ENCODE measurements at regions not wholly inside any gene's neighbourhood (a gene's known extent, or its start where the extent isn't known, plus 50 kb on each side); places are given as distances from the start of the nearest gene placed in this dataset.

DNA sequence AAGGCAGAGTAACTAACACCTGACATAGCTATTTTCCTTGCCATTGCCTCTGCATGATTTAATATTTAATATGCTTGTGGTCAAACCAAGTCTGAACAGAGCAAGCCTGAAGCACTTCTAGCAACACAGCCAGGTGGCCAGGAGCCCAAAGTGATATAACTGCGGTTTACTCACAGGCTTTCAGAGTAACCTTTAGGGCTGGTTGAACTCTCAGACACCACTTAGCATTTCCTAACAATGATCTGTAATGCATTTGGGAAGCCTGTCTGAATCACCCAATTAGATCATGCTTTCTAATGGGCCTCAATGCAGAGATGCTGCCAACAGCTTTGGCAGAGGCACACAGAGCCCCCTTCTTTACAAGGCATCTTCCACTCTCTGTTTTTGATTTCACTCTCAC is 96.1 kb downstream of the FDX1 start:
- intact Hi-C loops (cut with DNase I; ENCODE audit: low total_unique reads) = no loop called here
- WGBS, 2 donors = 0 to 10% methylated on average over 1 of the region's 1 CpG
- H3K4me3 ChIP-seq (ENCODE audit: low read depth, poor library complexity, severe bottlenecking) = no peak overlapping the region
- DNase-seq (ENCODE audit: low spot score in 2 of 2) = peak in 1 of 2 donors; percentile 53
- no peak for TF ChIP-seq POLR2A (IDR thresholded peaks at IDR 0.05)
- TF ChIP-seq, protein P1, sequence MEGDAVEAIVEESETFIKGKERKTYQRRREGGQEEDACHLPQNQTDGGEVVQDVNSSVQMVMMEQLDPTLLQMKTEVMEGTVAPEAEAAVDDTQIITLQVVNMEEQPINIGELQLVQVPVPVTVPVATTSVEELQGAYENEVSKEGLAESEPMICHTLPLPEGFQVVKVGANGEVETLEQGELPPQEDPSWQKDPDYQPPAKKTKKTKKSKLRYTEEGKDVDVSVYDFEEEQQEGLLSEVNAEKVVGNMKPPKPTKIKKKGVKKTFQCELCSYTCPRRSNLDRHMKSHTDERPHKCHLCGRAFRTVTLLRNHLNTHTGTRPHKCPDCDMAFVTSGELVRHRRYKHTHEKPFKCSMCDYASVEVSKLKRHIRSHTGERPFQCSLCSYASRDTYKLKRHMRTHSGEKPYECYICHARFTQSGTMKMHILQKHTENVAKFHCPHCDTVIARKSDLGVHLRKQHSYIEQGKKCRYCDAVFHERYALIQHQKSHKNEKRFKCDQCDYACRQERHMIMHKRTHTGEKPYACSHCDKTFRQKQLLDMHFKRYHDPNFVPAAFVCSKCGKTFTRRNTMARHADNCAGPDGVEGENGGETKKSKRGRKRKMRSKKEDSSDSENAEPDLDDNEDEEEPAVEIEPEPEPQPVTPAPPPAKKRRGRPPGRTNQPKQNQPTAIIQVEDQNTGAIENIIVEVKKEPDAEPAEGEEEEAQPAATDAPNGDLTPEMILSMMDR (IDR thresholded peaks at IDR 0.05) = no peak

DNA sequence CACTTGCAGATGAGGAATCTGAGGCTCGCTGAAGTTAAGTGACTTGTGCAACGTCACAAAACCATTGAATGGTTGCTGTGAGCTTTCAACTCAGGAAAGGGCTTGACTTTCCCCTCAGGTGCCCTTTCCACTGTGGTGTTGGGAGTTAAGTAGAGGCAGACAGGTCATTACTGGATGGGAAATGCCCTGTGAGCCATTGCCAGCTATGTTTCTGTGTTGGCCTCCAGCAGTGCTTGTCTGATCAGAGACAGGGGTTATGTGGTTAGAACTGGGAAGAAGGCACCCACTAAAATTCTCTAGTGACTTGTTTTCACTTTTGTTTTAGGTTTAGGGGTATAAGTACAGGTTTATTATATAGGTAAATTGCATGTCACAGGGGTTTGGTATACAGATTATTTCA is 96.6 kb downstream of the FDX1 start:
- TF ChIP-seq, protein P1 (IDR thresholded peaks at IDR 0.05) = no peak
- TF ChIP-seq POLR2A (IDR thresholded peaks at IDR 0.05) = no peak
- H3K4me3 ChIP-seq (ENCODE audit: low read depth, poor library complexity, severe bottlenecking) = no peak overlapping the region
- 43 to 50% methylated on average over 2 of the region's 2 CpGs for WGBS, 2 donors
- intact Hi-C loops (cut with DNase I; ENCODE audit: low total_unique reads) = no loop called here
- no peak for DNase-seq (ENCODE audit: low spot score in 2 of 2)

All from lower leg skin (tissue), 4 donors.